Psoas muscle (tissue), 7 donors: ENCODE measurements at regions not wholly inside any gene's neighbourhood (a gene's known extent, or its start where the extent isn't known, plus 50 kb on each side); places are given as distances from the start of the nearest gene placed in this dataset.

Source experiments
- ATAC-seq, 4 donors: fragments of 200-7000 bp; cut with Tn5 transposase; one replicate each; pipeline ENCODE4 v1.9.1; 2020; ENCODE audit warnings: moderate library complexity in 3 of 4, mild to moderate bottlenecking in 2 of 4
- DNase-seq, 2 donors: peaks; one replicate each; pipeline ENCODE4 v3.0.0-alpha.2; 2020
- H3K27ac ChIP-seq: fragments of 200-600 bp; one replicate; pipeline ENCODE4 v1.8.0; 2022
- H3K27me3 ChIP-seq, 3 donors: fragments of 200-600 bp in 1 of 3; one replicate each; pipeline versions ENCODE4 v1.6.1 to v1.8.0; 2013 to 2022; ENCODE audit warnings: low read length in 2 of 3, mild to moderate bottlenecking in 2 of 3, moderate library complexity in 1 of 3; ENCODE audit not compliant: insufficient read depth in 3 of 3
- H3K36me3 ChIP-seq, 2 donors: fragments of 200-600 bp in 1 of 2; one replicate each; pipeline versions ENCODE4 v1.6.1 to v1.8.0; 2013 to 2022; ENCODE audit warnings: low read depth in 1 of 2, mild to moderate bottlenecking in 1 of 2, moderate library complexity in 1 of 2; ENCODE audit not compliant: insufficient read depth in 1 of 2
- H3K4me1 ChIP-seq: fragments of 200-600 bp; one replicate; pipeline ENCODE4 v1.8.0; 2022
- H3K4me3 ChIP-seq: fragments of 200-600 bp; one replicate; pipeline ENCODE4 v1.8.0; 2022; ENCODE audit warnings: mild to moderate bottlenecking
- H3K9me3 ChIP-seq: fragments of 200-600 bp; one replicate; pipeline ENCODE4 v1.8.0; 2022
- CTCF ChIP-seq: fragments of 200-600 bp; IDR thresholded peaks from one replicate; pipeline ENCODE4 v1.8.0; 2022; ENCODE audit warnings: antibody characterized with exemption
- WGBS, 3 donors: extraction: QIAGEN DNeasy Blood & Tissue Kit; methylation state at CpG; one replicate each; pipeline versions ENCODE4 v1.1.6 to v1.1.7; 2013; 5-methylcytosine and 5-hydroxymethylcytosine counted together
- intact Hi-C, 2 donors: fragments of 100-400 bp; cut with DNase I; formaldehyde crosslinking; loops; one replicate each; pipeline versions ENCODE4 v1.11.0 to v1.14.2; 2022
- donor health status: healthy with polysubstance abuse.
- donor health status: DM: no; HTN: no; CAD: no; lungs with moderate emphysema.
- donor health status: Bipolar disorder and iron deficiency.
- donor health status: healthy.
- donor health status: DM: yes; HTN: yes; CAD: no.
- donor health status: DM: no; HTN: no; CAD: no.
- donor health status: DM: yes; HTN: yes; CAD: no.

GRCh38 chr10:94088926-94089381 lies 95.2 kb downstream of the PLCE1 start:
- H3K27me3 ChIP-seq = no peaks in the 10 kb centered on the region
- peak overlapping the region; percentile 7 for H3K4me3 ChIP-seq
- no peaks in the 10 kb centered on the region for H3K9me3 ChIP-seq
- intact Hi-C loops = no loop called here
- H3K4me1 ChIP-seq = peaks cover 3% of the 10 kb centered on the region
- no peak overlapping the region for H3K27ac ChIP-seq
- ATAC-seq (no peak), DNase-seq (no peak)
- H3K36me3 ChIP-seq = no peaks in the 10 kb centered on the region
- 21 to 37% (median 27%) methylated on average over 7 of the region's 7 CpGs for WGBS, 3 donors
- TF ChIP-seq CTCF = no peak

GRCh38 chr10:94091649-94092048 lies 97.9 kb downstream of the PLCE1 start:
- TF ChIP-seq CTCF = no peak
- Histone ChIP-seq H3K36me3 (no peaks in the 10 kb centered on the region), H3K4me1 (peaks cover 3% of the 10 kb centered on the region), H3K4me3 (no peak overlapping the region), H3K27ac (no peak overlapping the region), H3K9me3 (no peaks in the 10 kb centered on the region), H3K27me3 (no peaks in the 10 kb centered on the region)
- DNase-seq (no peak), ATAC-seq (no peak)
- intact Hi-C loops = no loop called here

GRCh38 chr10:94092848-94093247 lies 99.1 kb downstream of the PLCE1 start:
- Histone ChIP-seq H3K9me3 (no peaks in the 10 kb centered on the region), H3K27ac (no peak overlapping the region), H3K4me1 (peaks cover 3% of the 10 kb centered on the region), H3K4me3 (no peak overlapping the region), H3K36me3 (no peaks in the 10 kb centered on the region), H3K27me3 (no peaks in the 10 kb centered on the region)
- 81 to 97% (median 91%) methylated on average over 1 of the region's 1 CpG for WGBS, 3 donors
- ATAC-seq = no peak
- no peak for TF ChIP-seq CTCF
- no peak for DNase-seq
- intact Hi-C loops = no loop called here

- no peaks in the 10 kb centered on the region for H3K9me3 ChIP-seq
- no peak for DNase-seq
- H3K36me3 ChIP-seq = no peaks in the 10 kb centered on the region
- intact Hi-C loops = no loop called here
- H3K4me3 ChIP-seq = no peak overlapping the region
- peaks cover 3% of the 10 kb centered on the region for H3K4me1 ChIP-seq
- ATAC-seq = no peak
- 61 to 68% (median 65%) methylated on average over 2 of the region's 2 CpGs for WGBS, 3 donors
- no peak overlapping the region for H3K27ac ChIP-seq
- TF ChIP-seq CTCF = no peak
- no peaks in the 10 kb centered on the region for H3K27me3 ChIP-seq
These were observed 99.7 kb downstream of the PLCE1 start for GRCh38 chr10:94093286-94093905.

- Histone ChIP-seq H3K27ac (no peak overlapping the region), H3K9me3 (no peaks in the 10 kb centered on the region), H3K4me1 (peaks cover 3% of the 10 kb centered on the region), H3K4me3 (no peak overlapping the region), H3K27me3 (no peaks in the 10 kb centered on the region), H3K36me3 (no peaks in the 10 kb centered on the region)
- DNase-seq = no peak
- 92 to 94% (median 93%) methylated on average over 5 of the region's 5 CpGs for whole genome bisulfite sequencing, 3 donors
- no peak for ATAC-seq
- TF ChIP-seq CTCF = no peak
- intact Hi-C loops = no loop called here
These were observed 100.8 kb downstream of the PLCE1 start for GRCh38 chr10:94094540-94094939.
